K562 (cell line): ENCODE measurements at regions not wholly inside any gene's neighbourhood (a gene's known extent, or its start where the extent isn't known, plus 50 kb on each side); places are given as distances from the start of the nearest gene placed in this dataset.

ENCODE experiments used
- ATAC-seq: fragments of 200-7000 bp; cut with Tn5 transposase; 3 replicates; pipeline ENCODE4 v1.9.1; 2020; ENCODE audit warnings: moderate library complexity
- BruUV-seq: library from RNA; stranded (reverse); fragments of 400-500 nt; replicated peaks from 2 replicates; lab custom pipeline; 2021; lab: Mats Ljungman, UMichigan
- CTCF ChIA-PET: fragments of 300-600 bp; formaldehyde crosslinking; extraction: SDS; loops from one replicate; lab custom pipeline; 2021; ENCODE audit warnings: low intra/inter-chr PET ratio; lab: Yijun Ruan, JAX
- POLR2A ChIA-PET: fragments of 300-600, 350-650 bp; sonication (Branson Sonifier 250); formaldehyde crosslinking; extraction: SDS; loops from one replicate; lab custom pipeline; 2021; ENCODE audit warnings: antibody characterized with exemption, inconsistent platforms; lab: Yijun Ruan, JAX
- DNase-seq, 4 experiments: peaks; one replicate each; pipeline versions ENCODE4 v3.0.0 to v3.0.0-alpha.2; 2011 to 2018; ENCODE audit warnings: low spot score in 3 of 4, mixed read lengths in 3 of 4; ENCODE audit errors: extremely low read depth in 1 of 4
- FAIRE-seq: peaks from 2 replicates; lab custom pipeline; 2011; peaks lifted over from hg19 to GRCh38; lab: Jason Lieb, UNC
- H2AFZ ChIP-seq: 2 replicates; pipeline ENCODE4 v1.6.0; 2011; ENCODE audit warnings: low read depth, low read length, control low read depth, inconsistent platforms
- H3K27ac ChIP-seq: fragments of 200-600 bp; 3 replicates; pipeline ENCODE4 v1.8.0; 2011; ENCODE audit warnings: low read depth, mild to moderate bottlenecking, control low read depth, inconsistent platforms, low read length, moderate library complexity, mixed read lengths; ENCODE audit errors: extremely low read depth
- H3K27me3 ChIP-seq, 2 experiments: fragments of 300-600 bp in 1 of 2; 2 replicates in 1 of 2; 3 replicates in 1 of 2; pipeline versions ENCODE4 v1.6.0 to v1.8.0; 2011; ENCODE audit warnings: inconsistent platforms in 2 of 2, low read length in 2 of 2, mild to moderate bottlenecking in 1 of 2, mixed read lengths in 1 of 2, moderate library complexity in 1 of 2; ENCODE audit not compliant: control insufficient read depth in 2 of 2, insufficient read depth in 2 of 2
- H3K36me3 ChIP-seq: fragments of 300-600 bp; 3 replicates; pipeline ENCODE4 v1.8.0; 2011; ENCODE audit warnings: mild to moderate bottlenecking, low read length, inconsistent platforms; ENCODE audit not compliant: control insufficient read depth, insufficient read depth
- H3K4me1 ChIP-seq, 2 experiments: fragments of 200-600 bp in 1 of 2; replicated peaks in 1 of 2; 2 replicates in 1 of 2; 3 replicates in 1 of 2; pipeline versions ENCODE4 v1.5.1 to v1.8.0; 2011; ENCODE audit warnings: inconsistent platforms in 2 of 2, low read length in 2 of 2, mild to moderate bottlenecking in 1 of 2, mixed read lengths in 1 of 2, moderate library complexity in 1 of 2; ENCODE audit not compliant: control insufficient read depth in 2 of 2, insufficient read depth in 2 of 2
- H3K4me2 ChIP-seq: 2 replicates; pipeline ENCODE4 v1.6.1; 2011; ENCODE audit warnings: low read length, control low read depth, inconsistent platforms, mixed read lengths; ENCODE audit not compliant: insufficient read depth
- H3K4me3 ChIP-seq: fragments of 200-600 bp; sonication (generic), shearing (Covaris generic); 2 replicates; pipeline ENCODE4 v1.5.1; 2016; ENCODE audit warnings: control low read depth, inconsistent platforms
- H3K79me2 ChIP-seq: fragments of 200-600 bp; 3 replicates; pipeline ENCODE4 v1.8.0; 2011; ENCODE audit warnings: low read length, inconsistent platforms; ENCODE audit not compliant: control insufficient read depth, insufficient read depth
- H3K9ac ChIP-seq, 2 experiments: 2 replicates each; pipeline versions ENCODE4 v1.6.0 to v1.6.1; 2011; ENCODE audit warnings: low read depth in 2 of 2, low read length in 2 of 2, control low read depth in 1 of 2, inconsistent platforms in 1 of 2, mild to moderate bottlenecking in 1 of 2, mixed read lengths in 1 of 2; ENCODE audit not compliant: insufficient read depth in 1 of 2
- H3K9me1 ChIP-seq: one replicate; pipeline ENCODE4 v1.6.0; 2011; ENCODE audit warnings: inconsistent platforms, mild to moderate bottlenecking, low read length, moderate library complexity; ENCODE audit not compliant: control insufficient read depth, insufficient read depth
- H3K9me3 ChIP-seq: replicated peaks from 2 replicates; pipeline ENCODE4 v1.5.1; 2011; ENCODE audit warnings: low read depth, low read length, inconsistent platforms; ENCODE audit not compliant: control insufficient read depth, insufficient read depth
- H4K20me1 ChIP-seq: replicated peaks from 2 replicates; pipeline ENCODE4 v1.6.1; 2011; ENCODE audit warnings: low read length, inconsistent platforms, mixed read lengths; ENCODE audit not compliant: control insufficient read depth, insufficient read depth
- CBX8 ChIP-seq: fragments of 200-600 bp; sonication (generic); IDR thresholded peaks from 2 replicates; pipeline ENCODE4 v1.6.1; 2012; ENCODE audit warnings: borderline replicate concordance, mixed run types, low read depth, mild to moderate bottlenecking, moderate library complexity, mixed read lengths, low read length, control low read depth, inconsistent platforms; ENCODE audit not compliant: poor library complexity, severe bottlenecking; ENCODE audit errors: extremely low read depth
- MAFK ChIP-seq: IDR thresholded peaks from 2 replicates; pipeline ENCODE4 v1.6.1; 2011; ENCODE audit warnings: low read length, improper control_type of control experiment
- MEF2D ChIP-seq: conservative IDR thresholded peaks from 2 replicates; pipeline ENCODE4 v1.6.1; 2016; ENCODE audit warnings: low read depth, missing genetic modification characterization, missing compliant biosample characterization
- MNT ChIP-seq, 2 experiments: fragments of 450-650 bp; conservative IDR thresholded peaks; 2 replicates each; pipeline ENCODE4 v1.6.1; 2017; ENCODE audit warnings: mild to moderate bottlenecking in 2 of 2, moderate library complexity in 2 of 2
- PHF21A ChIP-seq: fragments of 450-650 bp; IDR thresholded peaks from 2 replicates; pipeline ENCODE4 v1.6.1; 2017; ENCODE audit warnings: low read depth, borderline replicate concordance
- TCF15 ChIP-seq: fragments of 250-450 bp; sonication (Bioruptor Pico); IDR thresholded peaks from 2 replicates; pipeline ENCODE4 v1.8.0; 2022; ENCODE audit warnings: moderate library complexity, mild to moderate bottlenecking, inconsistent platforms
- TFAP4 ChIP-seq: sonication (generic); formaldehyde crosslinking; IDR thresholded peaks from 2 replicates; pipeline ENCODE4 v1.8.0; 2022; ENCODE audit warnings: missing genetic modification reagents, mild to moderate bottlenecking, moderate library complexity, borderline replicate concordance
- XRCC5 ChIP-seq: fragments of 200-400 bp; formaldehyde crosslinking; IDR thresholded peaks from 2 replicates; pipeline ENCODE4 v1.6.1; 2017; ENCODE audit warnings: low read depth, mild to moderate bottlenecking, low read length
- ZC3H4 ChIP-seq: sonication (generic); formaldehyde crosslinking; IDR thresholded peaks from 2 replicates; pipeline ENCODE4 v1.9.0; 2021; ENCODE audit warnings: missing genetic modification reagents, borderline replicate concordance
- ZNF175 ChIP-seq: fragments of 200-800 bp; sonication (Bioruptor generic); IDR thresholded peaks from 2 replicates; pipeline ENCODE4 v1.6.1; 2016; ENCODE audit warnings: low read depth, mild to moderate bottlenecking, missing genetic modification characterization, missing compliant biosample characterization
- ZNF431 ChIP-seq: sonication (generic); formaldehyde crosslinking; IDR thresholded peaks from 2 replicates; pipeline ENCODE4 v1.8.0; 2022; ENCODE audit warnings: mild to moderate bottlenecking, missing genetic modification reagents
- ZNF639 ChIP-seq, 2 experiments: fragments of 200-800 bp in 1 of 2; sonication (Bioruptor generic) in 1 of 2; sonication (generic) in 1 of 2; formaldehyde crosslinking in 1 of 2; IDR thresholded peaks in 1 of 2; conservative IDR thresholded peaks in 1 of 2; 2 replicates each; pipeline versions ENCODE4 v1.5.0 to v1.6.1; 2016 to 2020; ENCODE audit warnings: missing compliant biosample characterization in 1 of 2, missing genetic modification characterization in 1 of 2, missing genetic modification reagents in 1 of 2
- WGBS: fragments of 100-300 bp; shearing (Covaris generic); methylation state at CpG from one replicate; pipeline ENCODE4 v1.1.6; 2016; ENCODE audit warnings: low coverage, mixed read lengths; ENCODE audit not compliant: insufficient coverage; ENCODE audit errors: missing lambda C conversion rate; 5-methylcytosine and 5-hydroxymethylcytosine counted together
- in situ Hi-C: fragments of 300-500 bp; cut with MboI; formaldehyde crosslinking; loops from 4 replicates; pipeline ENCODE4 v1.15.0; 2018; ENCODE audit warnings: inconsistent platforms, mixed read lengths
- intact Hi-C: fragments of 100-400 bp; cut with micrococcal nuclease; formaldehyde crosslinking; loops from 2 replicates; pipeline ENCODE4 v1.14.2; 2022

- FAIRE-seq = no peak
- H3K4me1 ChIP-seq = no peaks in the 10 kb centered on the region
Measured at GRCh38 chr18:1173593-1173992, 268.9 kb downstream of the ADCYAP1 start.

More at GRCh38 chr18:1173593-1173992, 268.9 kb downstream of the ADCYAP1 start:
- H4K20me1 ChIP-seq = no peaks in the 10 kb centered on the region
- ATAC-seq (no peak), DNase-seq (no peak)
- TF ChIP-seq XRCC5 = no peak
- TF ChIP-seq MNT (conservative IDR thresholded peaks at IDR 0.05) = no peak
- no peak for TF ChIP-seq TFAP4 (CRISPR knock-in tag)
- no peak for TF ChIP-seq MAFK
- TF ChIP-seq ZNF175 (CRISPR knock-in tag) = no peak
- TF ChIP-seq PHF21A = no peak
- TF ChIP-seq ZC3H4 (CRISPR knock-in tag) = no peak
- no peak for TF ChIP-seq CBX8
- no peak for TF ChIP-seq ZNF431 (CRISPR knock-in tag)
- no peak for TF ChIP-seq MEF2D (tag)
- no peak for TF ChIP-seq TCF15 (CRISPR knock-in tag)
- no peak for TF ChIP-seq ZNF639 (CRISPR knock-in tag; conservative IDR thresholded peaks at IDR 0.05 in 1 of 2, IDR thresholded peaks at IDR 0.05 in 1 of 2)
- no peaks in the 10 kb centered on the region for H3K27me3 ChIP-seq
- CTCF ChIA-PET = no interaction called here
- no TSS peak for BruUV-seq
- no peaks in the 10 kb centered on the region for H3K9me1 ChIP-seq
- no peak overlapping the region for H3K4me2 ChIP-seq
- no peak overlapping the region for H2AFZ ChIP-seq
- intact Hi-C loops (no loop called here), in situ Hi-C loops (no loop called here)
- no peaks in the 10 kb centered on the region for H3K79me2 ChIP-seq
- no peak overlapping the region for H3K4me3 ChIP-seq
- no peak overlapping the region for H3K9ac ChIP-seq
- POLR2A ChIA-PET = no interaction called here
- WGBS = 5% methylated on average over 4 of the region's 4 CpGs
- no peaks in the 10 kb centered on the region for H3K36me3 ChIP-seq
- H3K27ac ChIP-seq = no peak overlapping the region
- H3K9me3 ChIP-seq = no peaks in the 10 kb centered on the region
